ENCODE measurements at regions not wholly inside any gene's neighbourhood (a gene's known extent, or its start where the extent isn't known, plus 50 kb on each side); places are given as distances from the start of the nearest gene placed in this dataset.

- Histone ChIP-seq H3K36me3 (ENCODE audit: insufficient read depth) (no peaks in the 10 kb centered on the region), H3K4me1 (ENCODE audit: insufficient read depth) (peaks cover 1% of the 10 kb centered on the region), H3K27ac (ENCODE audit: low read depth) (no peak overlapping the region), H3K4me3 (ENCODE audit: low read depth, low read length) (no peak overlapping the region)
- no peak for DNase-seq (ENCODE audit: extremely low spot score)
- 28% methylated on average over 7 of the region's 7 CpGs for WGBS
These were observed 264.8 kb downstream of the C1D start for GRCh38 chr2:67797801-67798540.

DNA sequence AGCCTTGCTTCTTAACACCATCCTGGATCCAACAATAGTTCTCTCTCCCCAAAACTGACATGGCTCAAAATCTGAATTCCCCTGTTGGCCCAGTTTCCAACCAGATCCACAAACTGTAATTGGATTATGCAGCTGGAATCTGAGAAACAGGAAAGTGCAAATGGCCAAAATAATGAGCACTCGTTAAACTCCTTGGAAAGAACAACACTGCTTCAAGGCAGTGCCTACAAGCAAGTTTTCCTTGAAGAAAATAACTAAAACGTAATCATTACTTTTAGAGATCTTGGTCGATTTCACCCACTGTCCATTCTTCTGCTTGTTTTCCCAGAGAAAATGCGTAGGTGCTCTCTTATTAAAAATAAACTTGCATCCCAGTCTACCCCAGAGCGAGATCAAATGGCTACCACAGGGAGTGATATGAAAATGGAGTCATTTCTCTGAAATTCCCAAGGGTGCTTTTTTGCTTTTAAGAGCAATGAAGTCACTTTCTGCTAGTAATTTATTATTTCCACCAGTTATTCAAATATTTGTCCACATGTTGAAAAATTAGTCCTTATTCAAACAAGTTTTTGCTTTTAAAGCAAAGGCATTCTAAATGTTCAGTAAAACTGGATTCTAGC, 264.2 kb downstream of the C1D start:
- Histone ChIP-seq H3K4me3 (ENCODE audit: low read depth, low read length) (no peak overlapping the region), H3K4me1 (ENCODE audit: insufficient read depth) (peaks cover 1% of the 10 kb centered on the region), H3K27ac (ENCODE audit: low read depth) (no peak overlapping the region), H3K36me3 (ENCODE audit: insufficient read depth) (no peaks in the 10 kb centered on the region)
- DNase-seq (ENCODE audit: extremely low spot score), result no peak
- WGBS, result 74% methylated on average over 5 of the region's 5 CpGs

- Histone ChIP-seq H3K27ac (ENCODE audit: low read depth) (no peak overlapping the region), H3K4me3 (ENCODE audit: low read depth, low read length) (no peak overlapping the region), H3K4me1 (ENCODE audit: insufficient read depth) (peaks cover 1% of the 10 kb centered on the region), H3K36me3 (ENCODE audit: insufficient read depth) (no peaks in the 10 kb centered on the region)
- no peak for DNase-seq (ENCODE audit: extremely low spot score)
These were observed 262.9 kb downstream of the C1D start for GRCh38 chr2:67799886-67800285.

DNA sequence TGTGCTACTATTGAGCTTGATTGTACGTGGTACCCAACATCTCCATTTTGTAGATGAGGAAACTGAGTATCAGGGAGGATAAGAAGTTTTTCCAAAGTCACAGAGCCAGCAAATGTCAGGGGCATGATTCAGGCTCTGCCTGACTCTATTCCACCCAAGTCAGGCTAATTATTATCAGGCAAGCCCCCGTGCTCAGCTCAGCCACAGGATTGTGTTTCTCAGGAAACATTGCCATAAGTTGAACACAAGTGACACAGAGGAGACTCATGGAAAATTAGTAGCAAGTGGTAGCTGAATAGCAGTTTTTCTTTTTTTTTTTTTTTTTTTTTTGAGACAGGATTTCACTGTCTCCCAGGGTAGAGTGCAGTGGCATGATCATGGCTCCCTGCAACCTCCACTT, 260.5 kb downstream of the C1D start:
- no peak for DNase-seq (ENCODE audit: extremely low spot score)
- Histone ChIP-seq H3K36me3 (ENCODE audit: insufficient read depth) (no peaks in the 10 kb centered on the region), H3K4me1 (ENCODE audit: insufficient read depth) (peaks cover 1% of the 10 kb centered on the region), H3K4me3 (ENCODE audit: low read depth, low read length) (no peak overlapping the region), H3K27ac (ENCODE audit: low read depth) (no peak overlapping the region)
- WGBS, result 86% methylated on average over 2 of the region's 2 CpGs

- 98% methylated on average over 2 of the region's 2 CpGs for WGBS
- no peak for DNase-seq (ENCODE audit: extremely low spot score)
These were observed 260.0 kb downstream of the C1D start for GRCh38 chr2:67802824-67803223.

DNA sequence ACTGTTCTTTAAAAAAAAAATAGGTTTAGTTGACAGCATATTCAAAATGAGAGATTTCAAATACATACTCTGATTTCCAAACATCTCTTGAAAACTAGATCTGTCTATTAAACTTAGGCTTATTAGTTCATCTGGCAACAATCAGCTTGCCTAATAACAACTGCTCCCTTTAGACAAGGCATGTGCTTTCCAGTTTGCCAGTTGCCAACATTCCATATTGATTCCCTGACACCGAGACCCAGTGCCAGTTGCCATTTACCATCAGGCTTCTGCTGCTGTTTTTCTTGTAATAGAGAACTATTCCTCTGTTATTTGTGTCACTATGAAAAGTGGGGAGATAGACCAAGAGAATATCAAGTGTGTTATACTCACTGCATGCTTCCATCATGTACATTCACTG, 256.0 kb downstream of the C1D start:
- Histone ChIP-seq H3K27ac (ENCODE audit: low read depth) (no peak overlapping the region), H3K36me3 (ENCODE audit: insufficient read depth) (no peaks in the 10 kb centered on the region), H3K4me1 (ENCODE audit: insufficient read depth) (no peaks in the 10 kb centered on the region), H3K4me3 (ENCODE audit: low read depth, low read length) (no peak overlapping the region)
- 90% methylated on average over 1 of the region's 1 CpG for WGBS
- DNase-seq (ENCODE audit: extremely low spot score), result no peak

More at GRCh38 chr2:67802824-67803223, 260.0 kb downstream of the C1D start:
- Histone ChIP-seq H3K4me3 (ENCODE audit: low read depth, low read length) (no peak overlapping the region), H3K4me1 (ENCODE audit: insufficient read depth) (no peaks in the 10 kb centered on the region), H3K27ac (ENCODE audit: low read depth) (no peak overlapping the region), H3K36me3 (ENCODE audit: insufficient read depth) (no peaks in the 10 kb centered on the region)

- Histone ChIP-seq H3K4me1 (ENCODE audit: insufficient read depth) (no peaks in the 10 kb centered on the region), H3K36me3 (ENCODE audit: insufficient read depth) (no peaks in the 10 kb centered on the region), H3K27ac (ENCODE audit: low read depth) (no peak overlapping the region), H3K4me3 (ENCODE audit: low read depth, low read length) (no peak overlapping the region)
- DNase-seq (ENCODE audit: extremely low spot score), result no peak
These were observed 254.7 kb downstream of the C1D start for GRCh38 chr2:67808112-67808511.

DNA sequence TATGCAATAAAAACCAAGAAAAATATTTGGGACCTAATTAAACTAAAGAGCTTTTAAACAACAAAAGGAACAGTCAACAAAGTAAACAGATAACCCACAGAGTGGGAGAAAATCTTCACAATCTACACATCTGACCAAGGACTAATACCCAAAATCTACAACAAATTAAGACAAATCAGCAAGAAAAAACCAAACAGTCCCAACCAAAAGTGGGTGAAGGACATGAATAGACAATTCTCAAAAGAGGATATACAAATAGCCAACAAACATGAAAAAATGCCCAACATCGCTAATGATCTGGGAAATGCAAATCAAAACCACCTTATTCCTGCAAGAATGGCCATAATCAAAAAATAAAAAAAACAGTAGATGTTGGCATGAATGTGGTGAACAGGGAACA, 250.1 kb downstream of the C1D start:
- no peak overlapping the region for H3K27ac ChIP-seq (ENCODE audit: low read depth)
- no peak for DNase-seq (ENCODE audit: extremely low spot score)
- no peaks in the 10 kb centered on the region for H3K36me3 ChIP-seq (ENCODE audit: insufficient read depth)
- no peak overlapping the region for H3K4me3 ChIP-seq (ENCODE audit: low read depth, low read length)
- H3K4me1 ChIP-seq (ENCODE audit: insufficient read depth), result no peaks in the 10 kb centered on the region
- 98% methylated on average over 1 of the region's 1 CpG for WGBS

DNA sequence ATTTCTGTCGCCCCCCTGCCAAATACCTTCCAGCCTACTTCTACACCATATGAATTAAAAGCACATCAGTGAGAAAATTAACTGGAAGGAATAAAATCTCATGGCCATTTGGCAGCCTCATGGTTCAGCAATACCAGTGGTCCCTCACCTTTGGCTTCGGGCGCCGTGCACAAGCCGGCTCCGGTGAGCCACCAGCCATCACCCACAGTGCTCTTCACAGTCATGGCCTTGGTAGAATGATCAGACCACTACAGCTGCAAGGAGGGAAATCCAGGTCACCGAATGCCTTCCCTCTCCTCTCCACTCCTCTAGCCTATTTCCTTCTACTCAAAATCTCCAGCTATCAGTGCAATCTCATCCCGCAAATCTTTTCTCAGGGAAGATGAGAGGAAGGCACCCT, 239.1 kb downstream of the C1D start:
- Histone ChIP-seq H3K4me3 (ENCODE audit: low read depth, low read length) (no peak overlapping the region), H3K27ac (ENCODE audit: low read depth) (no peak overlapping the region), H3K4me1 (ENCODE audit: insufficient read depth) (no peaks in the 10 kb centered on the region), H3K36me3 (ENCODE audit: insufficient read depth) (no peaks in the 10 kb centered on the region)
- WGBS, result 91% methylated on average over 8 of the region's 8 CpGs
- DNase-seq (ENCODE audit: extremely low spot score), result no peak

GRCh38 chr2:67824186-67824585, 238.6 kb downstream of the C1D start:
- DNase-seq (ENCODE audit: extremely low spot score), result no peak
- WGBS, result 89% methylated on average over 6 of the region's 6 CpGs
- H3K36me3 ChIP-seq (ENCODE audit: insufficient read depth), result no peaks in the 10 kb centered on the region
- no peak overlapping the region for H3K4me3 ChIP-seq (ENCODE audit: low read depth, low read length)
- no peak overlapping the region for H3K27ac ChIP-seq (ENCODE audit: low read depth)
- H3K4me1 ChIP-seq (ENCODE audit: insufficient read depth), result no peaks in the 10 kb centered on the region

DNA sequence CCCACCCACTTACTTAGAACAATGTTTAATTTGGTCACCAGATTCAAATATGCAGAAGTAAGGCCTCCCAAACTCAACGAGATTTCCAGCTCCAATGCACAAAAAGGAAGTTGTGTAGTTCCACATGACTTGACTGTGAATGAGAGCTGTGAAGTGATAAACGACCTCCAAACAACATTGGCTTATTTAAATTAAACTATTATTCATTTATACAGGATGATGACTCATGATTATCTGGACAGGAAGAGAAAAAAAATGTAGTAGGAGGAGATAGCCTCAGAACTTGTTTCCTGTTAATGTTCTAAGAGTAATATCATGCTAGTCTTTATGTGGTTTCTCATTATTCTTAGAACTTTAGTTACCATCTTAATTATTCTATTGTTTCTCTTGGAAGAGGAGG, 237.3 kb downstream of the C1D start:
- WGBS, result 33% methylated on average over 2 of the region's 2 CpGs
- Histone ChIP-seq H3K4me3 (ENCODE audit: low read depth, low read length) (no peak overlapping the region), H3K4me1 (ENCODE audit: insufficient read depth) (no peaks in the 10 kb centered on the region), H3K36me3 (ENCODE audit: insufficient read depth) (no peaks in the 10 kb centered on the region), H3K27ac (ENCODE audit: low read depth) (no peak overlapping the region)
- DNase-seq (ENCODE audit: extremely low spot score), result no peak

DNA sequence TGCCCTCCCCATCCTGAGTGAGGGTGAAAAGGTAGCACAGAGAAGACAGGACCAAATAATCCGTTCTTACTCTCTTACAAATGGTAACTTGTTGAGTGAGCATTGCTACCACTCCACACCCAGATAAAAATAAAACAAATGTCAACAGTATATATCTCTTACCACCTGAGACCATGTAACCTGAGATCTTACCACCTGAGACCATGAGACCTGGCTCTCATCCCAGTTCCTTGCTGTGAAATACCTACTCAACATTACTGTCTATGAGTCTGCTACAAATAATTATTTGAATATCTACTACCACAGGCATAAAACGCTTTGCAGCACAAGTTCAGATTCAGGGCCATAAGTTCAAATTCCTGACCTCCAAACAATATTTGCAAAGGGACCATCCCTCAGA, 234.7 kb downstream of the C1D start:
- H3K27ac ChIP-seq (ENCODE audit: low read depth), result no peak overlapping the region
- no peaks in the 10 kb centered on the region for H3K4me1 ChIP-seq (ENCODE audit: insufficient read depth)
- DNase-seq (ENCODE audit: extremely low spot score), result no peak
- H3K36me3 ChIP-seq (ENCODE audit: insufficient read depth), result no peaks in the 10 kb centered on the region
- 85% methylated on average over 2 of the region's 2 CpGs for whole genome bisulfite sequencing
- H3K4me3 ChIP-seq (ENCODE audit: low read depth, low read length), result no peak overlapping the region

- DNase-seq (ENCODE audit: extremely low spot score), result no peak
- Histone ChIP-seq H3K27ac (ENCODE audit: low read depth) (no peak overlapping the region), H3K4me3 (ENCODE audit: low read depth, low read length) (no peak overlapping the region), H3K36me3 (ENCODE audit: insufficient read depth) (no peaks in the 10 kb centered on the region), H3K4me1 (ENCODE audit: insufficient read depth) (no peaks in the 10 kb centered on the region)
- WGBS, result 92% methylated on average over 2 of the region's 2 CpGs
These were observed 233.3 kb downstream of the C1D start for GRCh38 chr2:67829470-67829869.

- no peaks in the 10 kb centered on the region for H3K4me1 ChIP-seq (ENCODE audit: insufficient read depth)
- 87% methylated on average over 5 of the region's 5 CpGs for WGBS
- no peak for DNase-seq (ENCODE audit: extremely low spot score)
These were observed 229.2 kb downstream of the C1D start for GRCh38 chr2:67833632-67834031.

More at GRCh38 chr2:67833632-67834031, 229.2 kb downstream of the C1D start:
- Histone ChIP-seq H3K36me3 (ENCODE audit: insufficient read depth) (no peaks in the 10 kb centered on the region), H3K27ac (ENCODE audit: low read depth) (no peak overlapping the region), H3K4me3 (ENCODE audit: low read depth, low read length) (no peak overlapping the region)
